RWPE2 (cell line): ENCODE measurements at regions not wholly inside any gene's neighbourhood (a gene's known extent, or its start where the extent isn't known, plus 50 kb on each side); places are given as distances from the start of the nearest gene placed in this dataset.

Source experiments
- ATAC-seq: fragments of 200-7000 bp; cut with Tn5 transposase; 3 replicates; pipeline ENCODE4 v1.9.1; 2021; ENCODE audit warnings: low read depth
- DNase-seq: peaks from one replicate; pipeline ENCODE4 v3.0.0-alpha.2; 2020; ENCODE audit warnings: low spot score
- H3K27ac ChIP-seq: fragments of 450-650 bp; 2 replicates; pipeline ENCODE4 v1.5.1; 2017; ENCODE audit warnings: mild to moderate bottlenecking; ENCODE audit not compliant: poor library complexity, severe bottlenecking
- H3K27me3 ChIP-seq: fragments of 250-450 bp; sonication (Bioruptor Pico); 2 replicates; pipeline ENCODE4 v1.5.1; 2021; ENCODE audit warnings: mild to moderate bottlenecking, moderate library complexity; ENCODE audit not compliant: insufficient read depth, poor library complexity, severe bottlenecking
- H3K36me3 ChIP-seq: fragments of 250-450 bp; sonication (Bioruptor Pico); 2 replicates; pipeline ENCODE4 v1.5.1; 2020; ENCODE audit warnings: low read depth, mild to moderate bottlenecking, moderate library complexity
- H3K4me1 ChIP-seq: fragments of 250-450 bp; sonication (Bioruptor Pico); 2 replicates; pipeline ENCODE4 v1.5.1; 2021; ENCODE audit warnings: mild to moderate bottlenecking, moderate library complexity; ENCODE audit not compliant: insufficient read depth, poor library complexity, severe bottlenecking
- H3K4me3 ChIP-seq: fragments of 250-450 bp; sonication (Bioruptor Pico); 2 replicates; pipeline ENCODE4 v1.5.1; 2021; ENCODE audit warnings: mild to moderate bottlenecking, moderate library complexity; ENCODE audit not compliant: severe bottlenecking
- H3K9me3 ChIP-seq: fragments of 250-450 bp; sonication (Bioruptor Pico); 2 replicates; pipeline ENCODE4 v1.5.1; 2021; ENCODE audit warnings: mild to moderate bottlenecking, moderate library complexity; ENCODE audit not compliant: severe bottlenecking
- TF ChIP-seq, protein P1 (sequence below): fragments of 450-650 bp; IDR thresholded peaks from one replicate; pipeline ENCODE4 v1.5.1; 2017; ENCODE audit warnings: mild to moderate bottlenecking, moderate library complexity; ENCODE audit not compliant: poor library complexity, severe bottlenecking

DNA sequence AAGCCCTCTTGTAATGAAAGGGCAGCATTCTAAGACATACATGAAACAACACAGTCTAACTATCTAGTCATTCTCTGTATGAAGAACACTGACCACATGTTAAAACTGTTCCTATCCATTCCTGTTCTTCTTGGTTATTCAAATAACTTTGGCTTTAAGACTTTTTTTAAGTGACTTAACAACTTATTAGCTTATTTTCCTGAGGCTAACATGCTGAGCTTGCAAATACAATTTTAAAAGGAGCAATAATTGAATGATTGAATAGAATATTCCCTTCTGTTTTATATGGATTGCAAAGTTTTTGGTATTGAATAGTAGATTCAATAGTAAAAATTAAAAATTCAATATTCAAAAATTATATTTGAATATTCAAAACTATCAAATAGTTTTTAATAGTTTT lies 92.3 kb downstream of the HTR5A start:
- H3K4me1 ChIP-seq: no peaks in the 10 kb centered on the region
- TF ChIP-seq, protein P1, sequence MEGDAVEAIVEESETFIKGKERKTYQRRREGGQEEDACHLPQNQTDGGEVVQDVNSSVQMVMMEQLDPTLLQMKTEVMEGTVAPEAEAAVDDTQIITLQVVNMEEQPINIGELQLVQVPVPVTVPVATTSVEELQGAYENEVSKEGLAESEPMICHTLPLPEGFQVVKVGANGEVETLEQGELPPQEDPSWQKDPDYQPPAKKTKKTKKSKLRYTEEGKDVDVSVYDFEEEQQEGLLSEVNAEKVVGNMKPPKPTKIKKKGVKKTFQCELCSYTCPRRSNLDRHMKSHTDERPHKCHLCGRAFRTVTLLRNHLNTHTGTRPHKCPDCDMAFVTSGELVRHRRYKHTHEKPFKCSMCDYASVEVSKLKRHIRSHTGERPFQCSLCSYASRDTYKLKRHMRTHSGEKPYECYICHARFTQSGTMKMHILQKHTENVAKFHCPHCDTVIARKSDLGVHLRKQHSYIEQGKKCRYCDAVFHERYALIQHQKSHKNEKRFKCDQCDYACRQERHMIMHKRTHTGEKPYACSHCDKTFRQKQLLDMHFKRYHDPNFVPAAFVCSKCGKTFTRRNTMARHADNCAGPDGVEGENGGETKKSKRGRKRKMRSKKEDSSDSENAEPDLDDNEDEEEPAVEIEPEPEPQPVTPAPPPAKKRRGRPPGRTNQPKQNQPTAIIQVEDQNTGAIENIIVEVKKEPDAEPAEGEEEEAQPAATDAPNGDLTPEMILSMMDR: no peak
- peaks cover 5% of the 10 kb centered on the region for H3K27me3 ChIP-seq
- no peaks in the 10 kb centered on the region for H3K9me3 ChIP-seq
- no peaks in the 10 kb centered on the region for H3K36me3 ChIP-seq
- no peak overlapping the region for H3K4me3 ChIP-seq
- ATAC-seq (no peak), DNase-seq (no peak)
- no peak overlapping the region for H3K27ac ChIP-seq

DNA sequence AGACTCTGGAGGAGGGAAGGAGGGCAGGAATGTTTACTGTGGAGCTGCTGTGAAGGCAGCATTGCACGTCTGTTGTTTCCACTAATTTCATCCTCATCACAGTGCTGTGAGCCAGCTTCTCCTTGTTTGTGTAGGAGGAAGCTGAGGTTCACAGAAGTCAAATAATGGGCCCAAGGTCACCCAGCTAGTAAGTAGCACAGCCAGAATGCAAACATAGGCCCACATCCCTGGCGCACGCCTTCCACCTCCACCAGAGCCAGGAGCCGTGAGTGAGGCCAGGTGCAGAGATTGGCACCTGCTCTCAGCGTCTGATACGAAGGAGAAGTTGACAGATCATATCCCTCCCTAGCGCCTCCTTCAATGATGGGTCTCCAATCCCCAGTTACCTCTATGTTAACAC lies 93.6 kb downstream of the HTR5A start:
- TF ChIP-seq, protein P1: no peak
- peaks cover 5% of the 10 kb centered on the region for H3K27me3 ChIP-seq
- H3K4me1 ChIP-seq: no peaks in the 10 kb centered on the region
- no peaks in the 10 kb centered on the region for H3K9me3 ChIP-seq
- no peaks in the 10 kb centered on the region for H3K36me3 ChIP-seq
- no peak for DNase-seq
- no peak for ATAC-seq
- no peak overlapping the region for H3K27ac ChIP-seq
- H3K4me3 ChIP-seq: no peak overlapping the region

DNA sequence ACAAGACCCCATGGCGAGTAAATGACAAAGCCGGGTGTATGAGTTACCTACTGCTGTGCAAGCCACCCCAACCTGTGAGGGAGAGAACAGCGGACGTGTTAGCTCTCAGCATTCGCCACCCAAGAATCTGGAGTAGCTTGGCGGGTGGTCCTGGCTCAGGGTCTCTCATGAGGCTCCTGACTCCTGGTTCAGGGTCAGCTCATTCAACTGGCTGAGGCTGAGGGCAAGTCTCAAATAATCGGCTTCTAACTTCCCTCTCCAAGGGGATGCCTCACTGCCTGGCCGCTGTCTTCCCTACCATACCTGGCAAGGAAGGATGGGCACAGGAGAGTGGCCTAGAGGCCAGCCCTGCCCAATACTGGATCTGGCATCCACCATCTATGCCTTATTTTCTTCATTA lies 94.2 kb downstream of the HTR5A start:
- no peak for ATAC-seq

DNA sequence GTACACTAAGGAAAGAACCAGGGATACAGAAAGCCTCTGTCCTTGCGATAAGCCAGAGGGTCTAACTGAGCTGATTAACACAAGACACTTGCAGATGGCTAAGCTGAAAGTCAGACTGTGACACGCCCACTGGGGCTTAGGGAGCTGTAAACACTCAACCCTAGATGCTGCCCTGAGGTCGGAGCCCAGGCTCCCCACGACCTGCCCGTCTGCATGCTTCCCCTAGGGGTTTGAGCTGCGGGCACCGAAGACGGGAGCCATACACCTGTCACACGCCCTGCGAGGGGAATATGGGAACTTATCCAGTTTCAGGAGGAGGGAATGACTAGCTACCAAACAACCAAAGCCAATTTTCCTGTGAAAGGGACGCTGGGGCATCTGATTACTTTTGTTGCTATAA lies 96.0 kb downstream of the HTR5A start:
- TF ChIP-seq, protein P1: no peak
- H3K9me3 ChIP-seq: no peaks in the 10 kb centered on the region
- peaks cover 12% of the 10 kb centered on the region for H3K27me3 ChIP-seq
- no peak overlapping the region for H3K27ac ChIP-seq
- no peak for ATAC-seq
- H3K4me1 ChIP-seq: no peaks in the 10 kb centered on the region
- no peak for DNase-seq
- no peak overlapping the region for H3K4me3 ChIP-seq
- no peaks in the 10 kb centered on the region for H3K36me3 ChIP-seq

More for the DNA sequence above, 94.2 kb downstream of the HTR5A start:
- no peaks in the 10 kb centered on the region for H3K9me3 ChIP-seq
- peaks cover 5% of the 10 kb centered on the region for H3K27me3 ChIP-seq
- H3K4me1 ChIP-seq: no peaks in the 10 kb centered on the region
- H3K4me3 ChIP-seq: no peak overlapping the region
- no peaks in the 10 kb centered on the region for H3K36me3 ChIP-seq
- no peak overlapping the region for H3K27ac ChIP-seq
- TF ChIP-seq, protein P1: no peak
- no peak for DNase-seq

DNA sequence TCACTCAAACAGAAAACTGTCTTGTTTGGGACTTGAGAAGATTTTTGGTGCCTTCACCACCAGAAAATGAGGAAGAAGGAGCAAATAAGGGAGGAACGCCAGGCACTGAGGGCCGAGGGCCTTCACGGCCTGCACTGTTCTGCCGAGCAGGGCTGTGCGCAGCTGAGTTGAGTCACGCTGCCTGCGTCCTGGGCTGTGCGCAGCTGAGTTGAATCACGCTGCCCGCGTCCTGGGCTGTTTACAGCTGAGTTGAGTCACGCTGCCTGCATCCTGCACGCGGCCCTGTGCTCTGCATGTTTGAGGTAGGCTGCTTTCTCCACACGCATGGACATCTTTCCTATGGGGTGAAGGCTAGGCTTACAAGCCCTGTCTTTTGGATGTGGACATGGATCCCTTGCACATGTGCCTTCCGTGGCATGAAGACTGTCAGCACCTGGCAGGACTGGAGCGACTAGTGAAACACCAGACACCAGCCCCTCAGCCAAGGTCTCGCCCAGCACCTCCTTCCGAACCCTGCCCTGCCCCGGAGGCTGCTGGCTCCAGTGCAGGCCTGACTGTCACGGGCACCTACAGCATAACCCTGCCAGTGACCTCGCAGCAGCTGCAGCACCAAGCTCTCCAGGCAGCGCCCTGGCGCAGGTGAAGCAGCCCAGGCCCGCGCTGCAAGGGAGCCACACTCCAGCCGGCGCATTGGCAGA lies 96.7 kb downstream of the HTR5A start:
- TF ChIP-seq, protein P1: no peak
- ATAC-seq (peak; percentile 54; the same call in 2 of the 3 replicates), DNase-seq (no peak)
- Histone ChIP-seq H3K36me3 (no peaks in the 10 kb centered on the region), H3K9me3 (no peaks in the 10 kb centered on the region), H3K27ac (no peak overlapping the region), H3K27me3 (peaks cover 12% of the 10 kb centered on the region), H3K4me3 (no peak overlapping the region), H3K4me1 (no peaks in the 10 kb centered on the region)
